Upper lobe of left lung (tissue), 4 donors: ENCODE measurements at regions not wholly inside any gene's neighbourhood (a gene's known extent, or its start where the extent isn't known, plus 50 kb on each side); places are given as distances from the start of the nearest gene placed in this dataset.

ENCODE experiments used
- CTCF ChIP-seq, 6 experiments: fragments of 450-650 bp in 4 of 6; fragments of 200-600 bp in 2 of 6; sonication (generic) in 2 of 6; IDR thresholded peaks; one replicate each; pipeline ENCODE4 v1.5.1; 2016 to 2019; ENCODE audit warnings: antibody characterized with exemption in 6 of 6
- POLR2A ChIP-seq, 4 donors: fragments of 450-650 bp; IDR thresholded peaks; one replicate each; pipeline ENCODE4 v1.5.1; 2016 to 2017; ENCODE audit warnings: antibody characterized with exemption in 4 of 4, mild to moderate bottlenecking in 2 of 4

- TF ChIP-seq CTCF (IDR thresholded peaks at IDR 0.05) (no peak), POLR2A (IDR thresholded peaks at IDR 0.05) (no peak)
These were observed 97.7 kb upstream of the CHRNA7 start for GRCh38 chr15:31932576-31932975.
